ENCODE measurements at regions not wholly inside any gene's neighbourhood (a gene's known extent, or its start where the extent isn't known, plus 50 kb on each side); places are given as distances from the start of the nearest gene placed in this dataset.
A peak's percentile ranks its signal among the peaks of the same experiment; 100 is the strongest.

GRCh38 chr9:82161876-82162275 lies 173.3 kb downstream of the SPATA31D1 start:
- FAIRE-seq, result no peak

- no peak for FAIRE-seq
Observed at GRCh38 chr9:82164159-82164558, 175.6 kb downstream of the SPATA31D1 start.

- FAIRE-seq, result no peak
Observed at GRCh38 chr9:82167296-82167695, 178.7 kb downstream of the SPATA31D1 start.

- no peak for FAIRE-seq
Observed at GRCh38 chr9:82168585-82168984, 180.0 kb downstream of the SPATA31D1 start.

GRCh38 chr9:82170866-82171265 lies 182.3 kb downstream of the SPATA31D1 start:
- FAIRE-seq, result no peak

- no peak for FAIRE-seq
Observed at GRCh38 chr9:82171271-82171670, 182.7 kb downstream of the SPATA31D1 start.

- FAIRE-seq, result no peak
Observed at GRCh38 chr9:82180711-82181110, 192.1 kb downstream of the SPATA31D1 start.

GRCh38 chr9:82183181-82183860 lies 194.7 kb downstream of the SPATA31D1 start:
- no peak for FAIRE-seq

- no peak for FAIRE-seq
Observed at GRCh38 chr9:82184524-82184923, 196.0 kb downstream of the SPATA31D1 start.

GRCh38 chr9:82188817-82189216 lies 200.2 kb downstream of the SPATA31D1 start:
- no peak for FAIRE-seq

GRCh38 chr9:82191082-82191770 lies 202.7 kb downstream of the SPATA31D1 start:
- FAIRE-seq, result no peak

GRCh38 chr9:82192211-82192610 lies 203.6 kb downstream of the SPATA31D1 start:
- no peak for FAIRE-seq

GRCh38 chr9:82196622-82197441 lies 208.3 kb downstream of the SPATA31D1 start:
- no peak for FAIRE-seq

- FAIRE-seq, result no peak
Observed at GRCh38 chr9:82201196-82201595, 212.6 kb downstream of the SPATA31D1 start.

- FAIRE-seq, result no peak
Observed at GRCh38 chr9:82202808-82203207, 214.2 kb downstream of the SPATA31D1 start.

GRCh38 chr9:82206490-82206889 lies 217.9 kb downstream of the SPATA31D1 start:
- FAIRE-seq, result peak; percentile 31

GRCh38 chr9:82206946-82207345 lies 218.4 kb downstream of the SPATA31D1 start:
- FAIRE-seq, result no peak

- FAIRE-seq, result no peak
Observed at GRCh38 chr9:82208741-82209450, 220.3 kb downstream of the SPATA31D1 start.

- no peak for FAIRE-seq
Observed at GRCh38 chr9:82209797-82210470, 221.4 kb downstream of the SPATA31D1 start.

GRCh38 chr9:82212885-82213284 lies 224.3 kb downstream of the SPATA31D1 start:
- no peak for FAIRE-seq

GRCh38 chr9:82216435-82216834 lies 227.9 kb downstream of the SPATA31D1 start:
- no peak for FAIRE-seq

- FAIRE-seq, result no peak
Observed at GRCh38 chr9:82223442-82223841, 234.9 kb downstream of the SPATA31D1 start.
